ENCODE measurements at regions not wholly inside any gene's neighbourhood (a gene's known extent, or its start where the extent isn't known, plus 50 kb on each side); places are given as distances from the start of the nearest gene placed in this dataset.

DNA sequence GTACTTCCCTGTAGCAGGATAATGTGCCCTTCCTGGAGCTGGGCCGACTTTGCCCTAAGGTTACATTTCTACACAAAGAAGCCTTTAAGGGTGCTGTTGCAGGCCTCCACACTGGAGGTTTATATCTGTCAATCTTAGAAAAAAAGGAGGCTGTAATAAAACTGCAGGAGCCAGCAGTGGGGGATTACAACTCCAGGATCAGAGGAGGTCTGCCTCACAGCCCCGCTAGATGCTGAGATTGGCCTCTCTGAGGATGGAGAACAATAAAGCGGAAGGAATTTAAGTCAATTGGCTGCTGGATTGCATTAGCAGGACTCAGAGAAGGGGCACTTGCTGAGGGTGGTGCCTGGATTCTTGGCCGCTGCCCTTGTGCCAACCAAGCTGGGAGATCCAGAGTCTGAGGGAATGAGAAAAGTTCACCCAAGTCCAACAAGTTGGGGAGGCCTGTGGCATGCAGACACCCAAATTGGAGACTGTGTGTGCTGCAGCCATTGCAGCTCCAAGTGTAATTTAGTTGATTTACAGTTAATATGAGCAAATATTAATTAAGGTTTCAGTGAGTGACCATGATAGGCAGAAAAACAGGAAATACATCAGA, 99.0 kb upstream of the SSBP2 start:
- in situ Hi-C loops (cut with MboI; ENCODE audit: low sequenced_read_pairs), result loop anchor here (5.0 to 10.0 kb wide), 4 partner anchors 63 to 425 kb away; no protein-coding TSS in a partner anchor
- POLR2A ChIA-PET (ENCODE audit: unreplicated experiment), result no interaction called here
- Histone ChIP-seq H4K5ac (ENCODE audit: low read depth, low read length) (peak overlapping the region; percentile 30; the same call in 1 of the 2 replicates), H2AFZ (replicated peaks; ENCODE audit: low read length, poor library complexity) (peak overlapping the region; percentile 52), H3K9ac (ENCODE audit: low read depth, low read length) (no peak overlapping the region), H3K9me1 (ENCODE audit: insufficient read depth, low read length) (peaks cover 14% of the 10 kb centered on the region), H2AK9ac (replicated peaks; ENCODE audit: low read depth, low read length, poor library complexity) (no peak overlapping the region), H3K27me3 (ENCODE audit: control insufficient read depth, insufficient read depth, low read length) (no peaks in the 10 kb centered on the region), H2BK15ac (ENCODE audit: low read depth, low read length) (0 out of 3 replicates have a peak overlapping the region, but pooled peaks have one; percentile 78), H2AK5ac (ENCODE audit: low read depth, low read length) (peak overlapping the region; percentile 11), H3K23ac (ENCODE audit: low read depth, low read length) (no peak overlapping the region; the same call in 1 of the 2 replicates), H3K9me3 (ENCODE audit: control insufficient read depth, insufficient read depth, low read length) (no peaks in the 10 kb centered on the region), H3K79me1 (ENCODE audit: low read depth in 1 of 2, low read length in 2 of 2) (peaks cover 0 to 6% of the 10 kb centered on the region in 2 experiments; a peak in 2 of 4 replicates), H4K20me1 (ENCODE audit: insufficient read depth, low read length) (no peaks in the 10 kb centered on the region), H3K27ac (ENCODE audit: insufficient read depth, low read length) (no peak overlapping the region), H2BK5ac (ENCODE audit: low read depth, low read length, poor library complexity, severe bottlenecking) (no peak overlapping the region), H4K91ac (ENCODE audit: insufficient read depth, low read depth, low read length) (peak overlapping the region; percentile 94), H3K56ac (ENCODE audit: extremely low read depth, insufficient read depth, low read length) (no peak overlapping the region; the same call in 1 of the 2 replicates), H2BK20ac (ENCODE audit: low read depth, low read length) (peak overlapping the region; percentile 88), H3K4ac (ENCODE audit: low read depth, low read length) (peak overlapping the region; percentile 92), H4K8ac (ENCODE audit: low read depth in 2 of 2, low read length in 2 of 2) (peak overlapping the region; percentile 87 to 96; a peak in 3 of 4 replicates), H3K4me1 (ENCODE audit: control insufficient read depth, insufficient read depth, low read length) (peaks cover 19% of the 10 kb centered on the region), H3K14ac (replicated peaks; ENCODE audit: low read depth, low read length) (peak overlapping the region; percentile 91; the same call in 1 of the 2 replicates), H3K4me3 (ENCODE audit: insufficient read depth, low read depth, low read length) (no peak overlapping the region), H3K18ac (ENCODE audit: low read depth, low read length) (no peak overlapping the region; the same call in 1 of the 2 replicates), H2BK120ac (ENCODE audit: low read depth, low read length) (peak overlapping the region; percentile 97), H3K36me3 (ENCODE audit: control insufficient read depth, insufficient read depth, low read length) (no peaks in the 10 kb centered on the region), H3K4me2 (ENCODE audit: low read depth, low read length) (no peak overlapping the region)
- CTCF ChIA-PET, result interaction anchor here (0.6 kb wide), 1 partner anchor 18 kb away, joined by 8 read pairs; no protein-coding TSS in a partner anchor
- WGBS, 2 experiments (ENCODE audit: extremely low coverage in 2 of 2, insufficient read length in 1 of 2), result 90% methylated on average over 3 of the region's 4 CpGs; no CpG with 5 or more reads in 1 of the 2 experiments
- dilution Hi-C loops (cut with HindIII; ENCODE audit: low sequenced_read_pairs, unreplicated experiment), result no loop called here
- ATAC-seq (ENCODE audit: low read depth), result no peak
- TF ChIP-seq, protein P1, sequence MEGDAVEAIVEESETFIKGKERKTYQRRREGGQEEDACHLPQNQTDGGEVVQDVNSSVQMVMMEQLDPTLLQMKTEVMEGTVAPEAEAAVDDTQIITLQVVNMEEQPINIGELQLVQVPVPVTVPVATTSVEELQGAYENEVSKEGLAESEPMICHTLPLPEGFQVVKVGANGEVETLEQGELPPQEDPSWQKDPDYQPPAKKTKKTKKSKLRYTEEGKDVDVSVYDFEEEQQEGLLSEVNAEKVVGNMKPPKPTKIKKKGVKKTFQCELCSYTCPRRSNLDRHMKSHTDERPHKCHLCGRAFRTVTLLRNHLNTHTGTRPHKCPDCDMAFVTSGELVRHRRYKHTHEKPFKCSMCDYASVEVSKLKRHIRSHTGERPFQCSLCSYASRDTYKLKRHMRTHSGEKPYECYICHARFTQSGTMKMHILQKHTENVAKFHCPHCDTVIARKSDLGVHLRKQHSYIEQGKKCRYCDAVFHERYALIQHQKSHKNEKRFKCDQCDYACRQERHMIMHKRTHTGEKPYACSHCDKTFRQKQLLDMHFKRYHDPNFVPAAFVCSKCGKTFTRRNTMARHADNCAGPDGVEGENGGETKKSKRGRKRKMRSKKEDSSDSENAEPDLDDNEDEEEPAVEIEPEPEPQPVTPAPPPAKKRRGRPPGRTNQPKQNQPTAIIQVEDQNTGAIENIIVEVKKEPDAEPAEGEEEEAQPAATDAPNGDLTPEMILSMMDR (conservative IDR thresholded peaks at IDR 0.05; ENCODE audit: low read depth, low read length), result no peak
- TF ChIP-seq MXI1 (IDR thresholded peaks at IDR 0.05; ENCODE audit: borderline replicate concordance, low read depth, low read length), result no peak
- no peak for TF ChIP-seq RCOR1 (IDR thresholded peaks at IDR 0.05; ENCODE audit: insufficient replicate concordance, low read length)
- BruUV-seq (replicated peaks), result no TSS peak
- DNase-seq, result no peak
- intact Hi-C loops (cut with micrococcal nuclease), result loop anchor here (5.0 kb wide), 1 partner anchor 428 kb away; no protein-coding TSS in a partner anchor
